Fibroblast of skin of back (primary cell): ENCODE measurements at regions not wholly inside any gene's neighbourhood (a gene's known extent, or its start where the extent isn't known, plus 50 kb on each side); places are given as distances from the start of the nearest gene placed in this dataset.
"Not testable (repeated sequence)": the region's sequence is repeated elsewhere in the genome, so short reads cannot be mapped to it uniquely, and the experiment has no call there.

Experiments used
- DNase-seq: peaks from one replicate; pipeline ENCODE4 v3.0.0-alpha.2; 2013

GRCh38 chr4:71081192-71081591 lies 87.7 kb downstream of the DCK start:
- DNase-seq = no peak

GRCh38 chr4:71093745-71094144 lies 100.3 kb downstream of the DCK start:
- DNase-seq = no peak

GRCh38 chr4:71094201-71094600 lies 100.8 kb downstream of the DCK start:
- no peak for DNase-seq

GRCh38 chr4:71095141-71095540 lies 101.7 kb downstream of the DCK start:
- no peak for DNase-seq

- no peak for DNase-seq
Observed at GRCh38 chr4:71095545-71095944, 102.1 kb downstream of the DCK start.

GRCh38 chr4:71107726-71108125 lies 114.3 kb downstream of the DCK start:
- no peak for DNase-seq

GRCh38 chr4:71110499-71110898 lies 117.0 kb downstream of the DCK start:
- DNase-seq = no peak

- DNase-seq = not testable (repeated sequence)
Observed at GRCh38 chr4:71111133-71111532, 117.7 kb downstream of the DCK start.

- no peak for DNase-seq
Observed at GRCh38 chr4:71113294-71113693, 119.8 kb downstream of the DCK start.

- DNase-seq = no peak
Observed at GRCh38 chr4:71120831-71121524, 127.5 kb downstream of the DCK start.

- DNase-seq = no peak
Observed at GRCh38 chr4:71123951-71124350, 130.5 kb downstream of the DCK start.

GRCh38 chr4:71125137-71125536 lies 131.7 kb downstream of the DCK start:
- no peak for DNase-seq

GRCh38 chr4:71126719-71127118 lies 133.3 kb downstream of the DCK start:
- peak; percentile 92 for DNase-seq

- DNase-seq = peak; percentile 84
Observed at GRCh38 chr4:71130827-71131603, 137.6 kb downstream of the DCK start.

GRCh38 chr4:71132486-71132885 lies 139.0 kb downstream of the DCK start:
- no peak for DNase-seq

- DNase-seq = peak; percentile 10
Observed at GRCh38 chr4:71133491-71133890, 140.0 kb downstream of the DCK start.

- DNase-seq = no peak
Observed at GRCh38 chr4:71136071-71136470, 142.6 kb downstream of the DCK start.

- DNase-seq = no peak
Observed at GRCh38 chr4:71138007-71138615, 144.7 kb downstream of the DCK start.

- DNase-seq = no peak
Observed at GRCh38 chr4:71140563-71140962, 147.1 kb downstream of the DCK start.

GRCh38 chr4:71141125-71141524 lies 147.7 kb downstream of the DCK start:
- no peak for DNase-seq

- peak; percentile 20 for DNase-seq
Observed at GRCh38 chr4:71147261-71147660, 153.8 kb downstream of the DCK start.

- DNase-seq = no peak
Observed at GRCh38 chr4:71148545-71148944, 155.1 kb downstream of the DCK start.

GRCh38 chr4:71151054-71151453 lies 157.6 kb downstream of the DCK start:
- DNase-seq = no peak

GRCh38 chr4:71156616-71157015 lies 163.2 kb downstream of the DCK start:
- no peak for DNase-seq
